Retinal pigment epithelial cell (primary cell): ENCODE measurements at regions not wholly inside any gene's neighbourhood (a gene's known extent, or its start where the extent isn't known, plus 50 kb on each side); places are given as distances from the start of the nearest gene placed in this dataset.

Experiments
- DNase-seq: peaks from one replicate; pipeline ENCODE4 v3.0.0-alpha.2; 2010; ENCODE audit warnings: low read depth
- H3K4me3 ChIP-seq: 2 replicates; pipeline ENCODE4 v1.5.1; 2011; ENCODE audit warnings: mild to moderate bottlenecking, low read length, control low read depth, moderate library complexity
- TF ChIP-seq, protein P1 (sequence below): conservative IDR thresholded peaks from 2 replicates; pipeline ENCODE4 v1.5.1; 2011; ENCODE audit warnings: low read depth, low read length, control low read depth, inconsistent platforms

GRCh38 chr9:92170848-92171247 lies 55.6 kb upstream of the SPTLC1 start:
- TF ChIP-seq, protein P1, sequence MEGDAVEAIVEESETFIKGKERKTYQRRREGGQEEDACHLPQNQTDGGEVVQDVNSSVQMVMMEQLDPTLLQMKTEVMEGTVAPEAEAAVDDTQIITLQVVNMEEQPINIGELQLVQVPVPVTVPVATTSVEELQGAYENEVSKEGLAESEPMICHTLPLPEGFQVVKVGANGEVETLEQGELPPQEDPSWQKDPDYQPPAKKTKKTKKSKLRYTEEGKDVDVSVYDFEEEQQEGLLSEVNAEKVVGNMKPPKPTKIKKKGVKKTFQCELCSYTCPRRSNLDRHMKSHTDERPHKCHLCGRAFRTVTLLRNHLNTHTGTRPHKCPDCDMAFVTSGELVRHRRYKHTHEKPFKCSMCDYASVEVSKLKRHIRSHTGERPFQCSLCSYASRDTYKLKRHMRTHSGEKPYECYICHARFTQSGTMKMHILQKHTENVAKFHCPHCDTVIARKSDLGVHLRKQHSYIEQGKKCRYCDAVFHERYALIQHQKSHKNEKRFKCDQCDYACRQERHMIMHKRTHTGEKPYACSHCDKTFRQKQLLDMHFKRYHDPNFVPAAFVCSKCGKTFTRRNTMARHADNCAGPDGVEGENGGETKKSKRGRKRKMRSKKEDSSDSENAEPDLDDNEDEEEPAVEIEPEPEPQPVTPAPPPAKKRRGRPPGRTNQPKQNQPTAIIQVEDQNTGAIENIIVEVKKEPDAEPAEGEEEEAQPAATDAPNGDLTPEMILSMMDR, result no peak
- no peak overlapping the region for H3K4me3 ChIP-seq
- DNase-seq, result no peak

GRCh38 chr9:92165484-92165883 lies 50.3 kb upstream of the SPTLC1 start:
- H3K4me3 ChIP-seq, result no peak overlapping the region
- TF ChIP-seq, protein P1, result no peak
- DNase-seq, result no peak
